Gastrocnemius medialis (tissue), 4 donors: ENCODE measurements at regions not wholly inside any gene's neighbourhood (a gene's known extent, or its start where the extent isn't known, plus 50 kb on each side); places are given as distances from the start of the nearest gene placed in this dataset.

ENCODE experiments used
- ATAC-seq, 2 donors: fragments of 150-250 bp; one replicate each; pipeline ENCODE4 v1.9.1; 2016
- DNase-seq, 2 donors: peaks; one replicate each; pipeline ENCODE4 v3.0.0-alpha.2; 2019
- H3K27ac ChIP-seq, 4 donors: fragments of 200-600 bp; sonication (generic); 1 replicate in 1 of 4; 2 replicates in 3 of 4; pipeline ENCODE4 v1.5.1; 2016 to 2018; ENCODE audit warnings: mild to moderate bottlenecking in 2 of 4, moderate library complexity in 1 of 4
- H3K27me3 ChIP-seq, 3 donors: fragments of 200-600 bp; sonication (generic) in 2 of 3; 1 replicate in 1 of 3; 2 replicates in 2 of 3; pipeline versions ENCODE4 v1.5.1 to v1.6.0; 2016 to 2019; ENCODE audit warnings: mild to moderate bottlenecking in 1 of 3, moderate library complexity in 1 of 3
- H3K36me3 ChIP-seq, 2 donors: fragments of 200-600 bp; sonication (generic) in 1 of 2; one replicate each; pipeline ENCODE4 v1.5.1; 2017 to 2018
- H3K4me1 ChIP-seq, 2 donors: fragments of 200-600 bp; sonication (generic) in 1 of 2; one replicate each; pipeline ENCODE4 v1.5.1; 2016 to 2017; ENCODE audit warnings: mild to moderate bottlenecking in 2 of 2
- H3K4me3 ChIP-seq, 4 donors: fragments of 200-600 bp; sonication (generic) in 3 of 4; 1 replicate in 1 of 4; 2 replicates in 3 of 4; pipeline ENCODE4 v1.5.1; 2016 to 2019; ENCODE audit warnings: mild to moderate bottlenecking in 2 of 4
- H3K9me3 ChIP-seq, 3 donors: fragments of 200-600 bp; sonication (generic) in 2 of 3; 1 replicate in 1 of 3; 2 replicates in 2 of 3; pipeline ENCODE4 v1.5.1; 2016 to 2019
- CTCF ChIP-seq, 5 experiments: fragments of 450-650 bp in 3 of 5; fragments of 200-600 bp in 2 of 5; sonication (generic) in 2 of 5; IDR thresholded peaks in 4 of 5; conservative IDR thresholded peaks in 1 of 5; 1 replicate in 4 of 5; 2 replicates in 1 of 5; pipeline ENCODE4 v1.5.1; 2016 to 2019; ENCODE audit warnings: antibody characterized with exemption in 5 of 5, mild to moderate bottlenecking in 3 of 5, moderate library complexity in 3 of 5
- POLR2A ChIP-seq, 2 donors: fragments of 450-650 bp; IDR thresholded peaks; one replicate each; pipeline ENCODE4 v1.6.1; 2017; ENCODE audit warnings: antibody characterized with exemption in 2 of 2, mild to moderate bottlenecking in 2 of 2, moderate library complexity in 2 of 2
- in situ Hi-C, 4 donors: fragments of 200-750 bp; cut with MboI; loops; one replicate each; pipeline versions ENCODE4 v1.15.0 to v1.8.0; 2017; ENCODE audit warnings: low sequenced_read_pairs in 4 of 4
- intact Hi-C: fragments of 100-400 bp; cut with DNase I; formaldehyde crosslinking; loops from one replicate; pipeline ENCODE4 v1.15.1; 2023; ENCODE audit warnings: low total_unique reads

GRCh38 chr5:12258549-12258948 lies 354.3 kb upstream of the CTNND2 start:
- DNase-seq (no peak), ATAC-seq (no peak)
- TF ChIP-seq POLR2A (IDR thresholded peaks at IDR 0.05) (no peak), CTCF (IDR thresholded peaks at IDR 0.05 in 4 of 5, conservative IDR thresholded peaks at IDR 0.05 in 1 of 5) (no peak)
- in situ Hi-C loops (no loop called here), intact Hi-C loops (no loop called here)
- no peaks in the 10 kb centered on the region for H3K9me3 ChIP-seq
- no peaks in the 10 kb centered on the region for H3K36me3 ChIP-seq
- H3K27me3 ChIP-seq, result no peaks in the 10 kb centered on the region
- no peak overlapping the region for H3K27ac ChIP-seq
- H3K4me3 ChIP-seq, result no peak overlapping the region
- no peaks in the 10 kb centered on the region for H3K4me1 ChIP-seq

GRCh38 chr5:12250454-12250853 lies 346.2 kb upstream of the CTNND2 start:
- Histone ChIP-seq H3K36me3 (no peaks in the 10 kb centered on the region), H3K9me3 (no peaks in the 10 kb centered on the region), H3K27me3 (no peaks in the 10 kb centered on the region), H3K4me3 (no peak overlapping the region), H3K27ac (no peak overlapping the region), H3K4me1 (no peaks in the 10 kb centered on the region)
- intact Hi-C loops, result no loop called here
- TF ChIP-seq POLR2A (IDR thresholded peaks at IDR 0.05) (no peak), CTCF (IDR thresholded peaks at IDR 0.05 in 4 of 5, conservative IDR thresholded peaks at IDR 0.05 in 1 of 5) (no peak)
- in situ Hi-C loops, result no loop called here
- ATAC-seq (no peak), DNase-seq (no peak)

GRCh38 chr5:12248831-12249230 lies 344.6 kb upstream of the CTNND2 start:
- TF ChIP-seq CTCF (IDR thresholded peaks at IDR 0.05 in 4 of 5, conservative IDR thresholded peaks at IDR 0.05 in 1 of 5) (no peak), POLR2A (IDR thresholded peaks at IDR 0.05) (no peak)
- no peak for ATAC-seq
- DNase-seq, result no peak
- intact Hi-C loops, result no loop called here
- H3K27me3 ChIP-seq, result no peaks in the 10 kb centered on the region
- no peak overlapping the region for H3K4me3 ChIP-seq
- no peaks in the 10 kb centered on the region for H3K9me3 ChIP-seq
- in situ Hi-C loops, result no loop called here
- no peak overlapping the region for H3K27ac ChIP-seq
- no peaks in the 10 kb centered on the region for H3K4me1 ChIP-seq
- H3K36me3 ChIP-seq, result no peaks in the 10 kb centered on the region

GRCh38 chr5:12246036-12246435 lies 341.8 kb upstream of the CTNND2 start:
- no peaks in the 10 kb centered on the region for H3K27me3 ChIP-seq
- no peaks in the 10 kb centered on the region for H3K9me3 ChIP-seq
- TF ChIP-seq CTCF (IDR thresholded peaks at IDR 0.05 in 4 of 5, conservative IDR thresholded peaks at IDR 0.05 in 1 of 5), result no peak
- H3K27ac ChIP-seq, result no peak overlapping the region
- DNase-seq, result no peak
- no peaks in the 10 kb centered on the region for H3K4me1 ChIP-seq
- H3K4me3 ChIP-seq, result no peak overlapping the region
- ATAC-seq, result no peak
- in situ Hi-C loops (no loop called here), intact Hi-C loops (no loop called here)
- H3K36me3 ChIP-seq, result no peaks in the 10 kb centered on the region

- H3K27me3 ChIP-seq, result no peaks in the 10 kb centered on the region
- TF ChIP-seq POLR2A (IDR thresholded peaks at IDR 0.05), result no peak
- no peak for TF ChIP-seq CTCF (IDR thresholded peaks at IDR 0.05 in 4 of 5, conservative IDR thresholded peaks at IDR 0.05 in 1 of 5)
- no peaks in the 10 kb centered on the region for H3K9me3 ChIP-seq
- no peak overlapping the region for H3K4me3 ChIP-seq
- H3K4me1 ChIP-seq, result no peaks in the 10 kb centered on the region
- DNase-seq, result no peak
- H3K36me3 ChIP-seq, result no peaks in the 10 kb centered on the region
- in situ Hi-C loops, result no loop called here
- H3K27ac ChIP-seq, result no peak overlapping the region
- intact Hi-C loops, result no loop called here
- no peak for ATAC-seq
Measured at GRCh38 chr5:12245429-12245828, 341.2 kb upstream of the CTNND2 start.
